H9 (cell line): ENCODE measurements at regions not wholly inside any gene's neighbourhood (a gene's known extent, or its start where the extent isn't known, plus 50 kb on each side); places are given as distances from the start of the nearest gene placed in this dataset.
A peak's percentile ranks its signal among the peaks of the same experiment; 100 is the strongest.

Source experiments
- DNase-seq: peaks from one replicate; pipeline ENCODE4 v3.0.0-alpha.2; 2017
- H2AFZ ChIP-seq: one replicate; pipeline ENCODE4 v1.6.1; 2013; ENCODE audit warnings: mild to moderate bottlenecking, low read length, control low read depth, moderate library complexity
- H2AK5ac ChIP-seq: 2 replicates; pipeline ENCODE4 v1.6.1; 2013; ENCODE audit warnings: low read length, control low read depth, mixed read lengths; ENCODE audit not compliant: insufficient read length
- H2BK120ac ChIP-seq: one replicate; pipeline ENCODE4 v1.6.1; 2013; ENCODE audit warnings: low read depth, mild to moderate bottlenecking, low read length, control low read depth, inconsistent platforms; ENCODE audit not compliant: poor library complexity, severe bottlenecking
- H2BK12ac ChIP-seq: 2 replicates; pipeline ENCODE4 v1.6.1; 2013; ENCODE audit warnings: low read length, control low read depth, mixed read lengths, low read depth; ENCODE audit not compliant: insufficient read length
- H2BK15ac ChIP-seq: 2 replicates; pipeline ENCODE4 v1.6.1; 2013; ENCODE audit warnings: low read depth, low read length, control low read depth
- H2BK20ac ChIP-seq: one replicate; pipeline ENCODE4 v1.6.1; 2013; ENCODE audit warnings: low read depth, mild to moderate bottlenecking, low read length, control low read depth, inconsistent platforms; ENCODE audit not compliant: poor library complexity, severe bottlenecking
- H2BK5ac ChIP-seq: 2 replicates; pipeline ENCODE4 v1.6.1; 2013; ENCODE audit warnings: low read length, control low read depth, mixed read lengths; ENCODE audit not compliant: insufficient read length
- H3K14ac ChIP-seq: 2 replicates; pipeline ENCODE4 v1.6.1; 2013; ENCODE audit warnings: low read length, control low read depth; ENCODE audit not compliant: insufficient read depth
- H3K18ac ChIP-seq: 2 replicates; pipeline ENCODE4 v1.6.1; 2013; ENCODE audit warnings: low read depth, mild to moderate bottlenecking, mixed read lengths, low read length, control low read depth; ENCODE audit not compliant: insufficient read length
- H3K23ac ChIP-seq: 2 replicates; pipeline ENCODE4 v1.6.1; 2013; ENCODE audit warnings: low read length, control low read depth, mixed read lengths, low read depth; ENCODE audit not compliant: insufficient read length
- H3K23me2 ChIP-seq: 2 replicates; pipeline ENCODE4 v1.6.1; 2013; ENCODE audit warnings: low read depth, mild to moderate bottlenecking, mixed read lengths, low read length, control low read depth; ENCODE audit not compliant: insufficient read length, poor library complexity, severe bottlenecking
- H3K27ac ChIP-seq: 2 replicates; pipeline ENCODE4 v1.5.1; 2013; ENCODE audit warnings: low read length, control low read depth, mixed read lengths, low read depth; ENCODE audit not compliant: insufficient read length
- H3K27me3 ChIP-seq: 2 replicates; pipeline ENCODE4 v1.6.1; 2013; ENCODE audit warnings: low read length, control low read depth, inconsistent platforms; ENCODE audit not compliant: insufficient read depth
- H3K4ac ChIP-seq: 2 replicates; pipeline ENCODE4 v1.6.1; 2013; ENCODE audit warnings: low read depth, mild to moderate bottlenecking, control low read depth, inconsistent platforms, low read length, moderate library complexity
- H3K4me1 ChIP-seq: 2 replicates; pipeline ENCODE4 v1.6.1; 2013; ENCODE audit warnings: low read length, control low read depth, inconsistent platforms; ENCODE audit not compliant: insufficient read depth
- H3K4me2 ChIP-seq: 2 replicates; pipeline ENCODE4 v1.6.1; 2013; ENCODE audit warnings: low read length, control low read depth, mixed read lengths; ENCODE audit not compliant: insufficient read length, insufficient read depth
- H3K56ac ChIP-seq: 2 replicates; pipeline ENCODE4 v1.6.1; 2013; ENCODE audit warnings: low read depth, mild to moderate bottlenecking, mixed read lengths, low read length, control low read depth; ENCODE audit not compliant: insufficient read length
- H3K79me1 ChIP-seq: 2 replicates; pipeline ENCODE4 v1.6.1; 2013; ENCODE audit warnings: low read depth, mild to moderate bottlenecking, moderate library complexity, low read length, control low read depth, inconsistent platforms; ENCODE audit not compliant: insufficient read depth, poor library complexity, severe bottlenecking
- H3K79me2 ChIP-seq: 2 replicates; pipeline ENCODE4 v1.6.1; 2013; ENCODE audit warnings: low read length, control low read depth, inconsistent platforms; ENCODE audit not compliant: insufficient read depth
- H3K9ac ChIP-seq: 2 replicates; pipeline ENCODE4 v1.6.1; 2013; ENCODE audit warnings: low read length, control low read depth, mixed read lengths; ENCODE audit not compliant: insufficient read length; ENCODE audit errors: extremely low read depth
- H3K9me3 ChIP-seq: one replicate; pipeline ENCODE4 v1.6.1; 2013; ENCODE audit warnings: low read depth, low read length, inconsistent platforms; ENCODE audit not compliant: control insufficient read depth
- H3T11ph ChIP-seq: one replicate; pipeline ENCODE4 v1.6.1; 2013; ENCODE audit warnings: mild to moderate bottlenecking, low read length, control low read depth, inconsistent platforms
- H4K20me1 ChIP-seq: one replicate; pipeline ENCODE4 v1.6.1; 2013; ENCODE audit not compliant: control insufficient read depth, insufficient read length, insufficient read depth
- H4K5ac ChIP-seq: 2 replicates; pipeline ENCODE4 v1.6.1; 2013; ENCODE audit warnings: low read depth, mild to moderate bottlenecking, mixed read lengths, low read length, control low read depth; ENCODE audit not compliant: insufficient read length
- H4K8ac ChIP-seq: replicated peaks from 2 replicates; pipeline ENCODE4 v1.6.1; 2013; ENCODE audit warnings: low read length, control low read depth, mixed read lengths, low read depth; ENCODE audit not compliant: insufficient read length
- H4K91ac ChIP-seq: 2 replicates; pipeline ENCODE4 v1.6.1; 2013; ENCODE audit warnings: low read depth, mild to moderate bottlenecking, moderate library complexity, mixed read lengths, low read length, control low read depth; ENCODE audit not compliant: insufficient read length
- H3K27ac Mint-ChIP-seq, 3 experiments: 2 replicates in 2 of 3; 3 replicates in 1 of 3; pipeline ENCODE4 v1.8.0; 2020 to 2021; ENCODE audit warnings: mixed read lengths in 3 of 3, mild to moderate bottlenecking in 1 of 3, moderate library complexity in 1 of 3
- H3K27me3 Mint-ChIP-seq: 2 replicates; pipeline ENCODE4 v1.8.0; 2021; ENCODE audit warnings: low read depth, mild to moderate bottlenecking, moderate library complexity, mixed read lengths
- H3K36me3 Mint-ChIP-seq, 3 experiments: 2 replicates in 2 of 3; 3 replicates in 1 of 3; pipeline ENCODE4 v1.8.0; 2020 to 2021; ENCODE audit warnings: low read depth in 3 of 3, mixed read lengths in 3 of 3; ENCODE audit not compliant: insufficient read depth in 1 of 3
- H3K4me1 Mint-ChIP-seq, 2 experiments: 2 replicates each; pipeline ENCODE4 v1.8.0; 2020; ENCODE audit warnings: mixed read lengths in 2 of 2
- H3K4me3 Mint-ChIP-seq, 2 experiments: 2 replicates in 1 of 2; 3 replicates in 1 of 2; pipeline ENCODE4 v1.8.0; 2020 to 2021; ENCODE audit warnings: mild to moderate bottlenecking in 2 of 2, mixed read lengths in 2 of 2, moderate library complexity in 1 of 2
- H3K9me3 Mint-ChIP-seq, 2 experiments: 2 replicates in 1 of 2; 3 replicates in 1 of 2; pipeline ENCODE4 v1.8.0; 2020; ENCODE audit warnings: mild to moderate bottlenecking in 2 of 2, mixed read lengths in 2 of 2, moderate library complexity in 1 of 2
- WGBS: extraction: QIAGEN DNeasy Blood & Tissue Kit; methylation state at CpG from one replicate; pipeline ENCODE4 v1.1.7; 2013; ENCODE audit warnings: missing lambda C conversion rate, low lambda C conversion rate, mixed read lengths; ENCODE audit not compliant: insufficient read length; ENCODE audit errors: extremely low coverage; 5-methylcytosine and 5-hydroxymethylcytosine counted together
- TF ChIP-seq, protein P1 (sequence below): fragments of 200-600 bp; sonication (generic); conservative IDR thresholded peaks from 3 replicates; pipeline ENCODE4 v1.8.0; 2021; ENCODE audit warnings: antibody characterized with exemption, mild to moderate bottlenecking

DNA sequence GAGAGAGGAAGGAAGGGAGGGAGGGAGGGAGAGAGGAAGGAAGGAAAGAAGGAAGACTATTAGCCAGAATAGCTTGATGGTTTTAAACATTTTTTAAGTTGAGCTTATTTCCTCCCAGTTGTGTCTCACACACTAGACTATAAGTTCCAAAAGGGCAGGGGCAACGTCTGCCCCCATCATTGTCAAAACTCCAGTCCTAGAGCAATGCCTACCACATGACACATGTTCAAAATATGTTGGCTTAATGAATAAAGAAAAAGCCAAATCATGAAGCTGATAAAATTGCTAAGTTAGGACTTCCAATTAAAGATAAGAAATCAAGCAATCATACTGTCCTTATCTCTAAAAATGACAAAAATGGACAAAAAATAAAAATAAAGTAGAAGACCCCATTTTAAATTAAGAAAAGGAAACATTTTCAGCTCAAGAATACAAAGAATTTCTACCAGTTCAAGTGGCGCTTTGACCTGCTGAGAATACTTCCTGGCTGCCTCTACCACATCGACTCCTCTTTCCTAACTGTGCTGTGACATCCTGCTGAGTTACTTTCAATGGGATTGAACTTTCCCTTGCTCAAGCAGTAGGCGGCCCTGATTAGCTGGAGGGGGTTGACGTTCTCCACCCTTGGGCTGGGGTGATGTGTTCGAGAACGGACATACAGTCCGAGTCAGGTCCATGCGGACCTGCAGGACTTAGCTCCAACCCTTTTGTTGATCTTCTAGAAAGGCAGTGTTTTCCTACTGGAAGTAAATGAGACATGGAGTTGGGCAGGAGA, 283.9 kb upstream of the FOXQ1 start:
- Histone ChIP-seq H3K79me2 (no peaks in the 10 kb centered on the region), H2AFZ (no peak overlapping the region), H4K5ac (no peak overlapping the region), H2BK15ac (no peak overlapping the region), H3K56ac (no peak overlapping the region), H3K4me2 (no peak overlapping the region), H4K20me1 (no peaks in the 10 kb centered on the region), H2BK20ac (no peak overlapping the region), H3K4ac (no peak overlapping the region), H3K14ac (no peak overlapping the region), H2BK120ac (no peak overlapping the region), H3T11ph (no peak overlapping the region), H3K9ac (no peak overlapping the region), H3K23me2 (no peaks in the 10 kb centered on the region), H3K79me1 (no peaks in the 10 kb centered on the region), H3K18ac (no peak overlapping the region), H3K27me3 (no peaks in the 10 kb centered on the region), H4K91ac (no peak overlapping the region), H3K27ac (no peak overlapping the region), H3K4me1 (peaks cover 2% of the 10 kb centered on the region; the same call in 1 of the 2 replicates), H3K9me3 (no peaks in the 10 kb centered on the region), H2AK5ac (no peak overlapping the region), H2BK12ac (no peak overlapping the region), H4K8ac (no peak overlapping the region), H2BK5ac (no peak overlapping the region), H3K23ac (no peak overlapping the region)
- H3K36me3 Mint-ChIP-seq, result peaks cover 0 to 7% (median 4%) of the 10 kb centered on the region in 3 experiments; a peak in 2 of 7 replicates
- TF ChIP-seq, protein P1, sequence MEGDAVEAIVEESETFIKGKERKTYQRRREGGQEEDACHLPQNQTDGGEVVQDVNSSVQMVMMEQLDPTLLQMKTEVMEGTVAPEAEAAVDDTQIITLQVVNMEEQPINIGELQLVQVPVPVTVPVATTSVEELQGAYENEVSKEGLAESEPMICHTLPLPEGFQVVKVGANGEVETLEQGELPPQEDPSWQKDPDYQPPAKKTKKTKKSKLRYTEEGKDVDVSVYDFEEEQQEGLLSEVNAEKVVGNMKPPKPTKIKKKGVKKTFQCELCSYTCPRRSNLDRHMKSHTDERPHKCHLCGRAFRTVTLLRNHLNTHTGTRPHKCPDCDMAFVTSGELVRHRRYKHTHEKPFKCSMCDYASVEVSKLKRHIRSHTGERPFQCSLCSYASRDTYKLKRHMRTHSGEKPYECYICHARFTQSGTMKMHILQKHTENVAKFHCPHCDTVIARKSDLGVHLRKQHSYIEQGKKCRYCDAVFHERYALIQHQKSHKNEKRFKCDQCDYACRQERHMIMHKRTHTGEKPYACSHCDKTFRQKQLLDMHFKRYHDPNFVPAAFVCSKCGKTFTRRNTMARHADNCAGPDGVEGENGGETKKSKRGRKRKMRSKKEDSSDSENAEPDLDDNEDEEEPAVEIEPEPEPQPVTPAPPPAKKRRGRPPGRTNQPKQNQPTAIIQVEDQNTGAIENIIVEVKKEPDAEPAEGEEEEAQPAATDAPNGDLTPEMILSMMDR, result no peak
- DNase-seq, result peak; percentile 49
- H3K27ac Mint-ChIP-seq, result no peak overlapping the region
- H3K27me3 Mint-ChIP-seq, result peaks cover 38% of the 10 kb centered on the region
- no peak overlapping the region for H3K4me3 Mint-ChIP-seq
- peaks cover 21 to 35% of the 10 kb centered on the region in 2 experiments for H3K4me1 Mint-ChIP-seq
- peaks cover 6 to 17% of the 10 kb centered on the region in 2 experiments for H3K9me3 Mint-ChIP-seq
- WGBS, result no CpG with 5 or more reads among the region's 9 CpGs
